ENCODE measurements at regions not wholly inside any gene's neighbourhood (a gene's known extent, or its start where the extent isn't known, plus 50 kb on each side); places are given as distances from the start of the nearest gene placed in this dataset.

DNA sequence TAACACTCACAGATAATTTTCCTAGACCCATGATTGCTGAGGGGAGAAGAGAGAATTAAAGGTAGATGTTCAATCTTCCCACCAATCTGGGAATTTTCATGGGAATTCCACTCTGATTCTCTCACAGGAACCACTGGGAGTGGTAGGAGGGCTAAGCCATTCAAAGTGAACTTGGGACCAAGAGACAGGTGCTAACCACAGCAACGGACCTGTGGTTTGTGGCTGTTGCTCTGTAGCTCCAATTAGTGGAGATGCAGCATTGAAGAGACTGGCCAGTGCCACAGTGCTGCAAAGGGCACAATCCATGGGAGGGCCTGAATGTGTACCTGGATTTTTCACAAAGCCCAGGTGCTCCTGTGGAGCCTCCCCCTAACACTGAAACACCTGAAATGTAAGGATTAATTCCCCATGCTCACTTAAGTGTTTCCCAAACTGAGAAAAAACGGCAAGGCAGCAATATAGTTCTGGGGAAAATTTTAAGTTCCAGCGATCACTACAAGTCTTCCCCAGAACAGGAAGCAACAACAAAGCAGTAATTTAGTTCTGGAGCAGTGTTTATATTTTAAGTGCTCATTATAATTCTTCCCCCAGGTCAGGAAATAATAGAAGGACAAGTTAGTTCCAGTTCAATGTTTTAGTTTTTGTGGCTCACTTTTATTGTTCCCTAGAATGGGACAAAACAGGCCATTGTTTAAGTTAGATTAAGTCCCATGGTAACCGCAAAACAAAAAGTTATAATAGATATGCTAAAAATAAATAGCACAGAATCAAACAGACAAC is 1045.8 kb downstream of the CNTNAP5 start:
- no peak for DNase-seq

DNA sequence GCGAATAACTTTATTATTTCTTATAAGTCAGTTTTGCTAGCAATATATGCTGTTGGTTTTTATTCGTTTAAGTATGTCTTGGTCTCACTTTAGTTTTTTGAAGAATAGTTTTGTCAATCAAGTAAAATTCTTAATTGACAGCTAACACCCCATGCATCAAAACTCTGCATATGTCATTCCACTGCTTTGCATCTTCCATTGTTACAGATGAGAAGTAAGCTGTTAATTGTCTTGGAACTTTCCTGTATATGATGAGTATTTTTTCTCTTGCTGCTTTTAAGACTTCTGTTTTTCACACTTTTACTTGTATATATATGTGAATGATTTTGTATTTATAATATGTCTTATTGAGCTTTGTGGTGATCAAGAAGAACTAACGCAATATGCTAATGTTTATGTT is 1048.4 kb downstream of the CNTNAP5 start:
- no peak for DNase-seq

DNA sequence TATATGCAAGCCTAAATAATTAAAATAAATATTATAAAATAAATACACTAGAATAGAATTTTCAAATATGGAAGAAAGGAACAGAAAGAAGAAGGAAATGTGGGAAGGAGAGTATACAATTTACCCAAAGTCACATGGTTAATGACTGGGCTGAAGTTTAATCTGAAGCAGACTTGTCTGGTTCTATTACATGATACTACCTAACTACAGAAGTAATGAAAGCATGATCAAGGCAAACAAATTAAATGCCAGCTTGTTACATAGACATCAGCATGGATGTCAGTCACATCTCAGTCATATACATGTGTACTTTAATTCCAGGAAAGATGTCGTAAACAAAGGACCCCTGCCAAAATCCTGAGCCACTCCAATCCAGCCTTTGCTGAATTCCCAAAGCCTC is 1060.8 kb downstream of the CNTNAP5 start:
- DNase-seq, result no peak

DNA sequence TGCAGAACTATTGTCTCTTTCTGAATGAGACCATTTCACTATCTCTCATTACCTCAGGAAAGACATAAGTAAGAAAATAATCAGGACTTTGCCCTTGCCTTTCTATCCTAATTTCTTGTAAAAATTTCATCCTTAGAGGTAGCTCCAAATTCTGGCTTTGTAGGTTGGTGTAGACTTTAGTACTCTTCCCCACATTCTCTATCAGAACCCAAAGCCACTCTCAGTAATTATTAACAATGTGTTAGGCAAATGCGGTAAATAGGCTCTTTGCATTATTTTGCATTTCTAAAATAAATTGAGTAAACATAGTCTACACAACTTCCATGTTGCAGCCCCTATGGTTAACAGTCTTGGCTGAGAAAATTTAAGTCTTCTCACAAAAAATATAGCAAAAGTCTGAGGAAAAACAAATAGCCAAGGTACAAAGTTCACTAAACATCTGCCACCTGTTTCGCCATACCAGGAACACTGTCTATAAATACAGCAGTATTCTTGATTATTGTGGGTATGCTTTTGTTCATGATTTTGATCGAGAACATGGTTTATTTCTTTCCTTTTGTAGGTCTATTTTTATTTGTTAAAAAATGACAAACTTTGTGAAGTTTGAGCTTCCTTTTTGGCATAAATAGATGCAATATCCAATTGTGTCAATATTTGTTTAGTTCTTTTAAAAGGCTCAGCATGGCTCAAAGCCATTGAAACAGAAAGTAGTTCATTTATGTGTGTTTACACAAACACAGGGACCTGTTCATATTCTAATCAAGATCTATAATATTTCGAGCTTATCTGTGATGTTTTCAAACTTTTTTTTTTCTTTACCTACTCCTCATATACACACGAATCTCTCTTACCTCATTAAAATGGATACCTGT is 1061.5 kb downstream of the CNTNAP5 start:
- DNase-seq, result no peak

DNA sequence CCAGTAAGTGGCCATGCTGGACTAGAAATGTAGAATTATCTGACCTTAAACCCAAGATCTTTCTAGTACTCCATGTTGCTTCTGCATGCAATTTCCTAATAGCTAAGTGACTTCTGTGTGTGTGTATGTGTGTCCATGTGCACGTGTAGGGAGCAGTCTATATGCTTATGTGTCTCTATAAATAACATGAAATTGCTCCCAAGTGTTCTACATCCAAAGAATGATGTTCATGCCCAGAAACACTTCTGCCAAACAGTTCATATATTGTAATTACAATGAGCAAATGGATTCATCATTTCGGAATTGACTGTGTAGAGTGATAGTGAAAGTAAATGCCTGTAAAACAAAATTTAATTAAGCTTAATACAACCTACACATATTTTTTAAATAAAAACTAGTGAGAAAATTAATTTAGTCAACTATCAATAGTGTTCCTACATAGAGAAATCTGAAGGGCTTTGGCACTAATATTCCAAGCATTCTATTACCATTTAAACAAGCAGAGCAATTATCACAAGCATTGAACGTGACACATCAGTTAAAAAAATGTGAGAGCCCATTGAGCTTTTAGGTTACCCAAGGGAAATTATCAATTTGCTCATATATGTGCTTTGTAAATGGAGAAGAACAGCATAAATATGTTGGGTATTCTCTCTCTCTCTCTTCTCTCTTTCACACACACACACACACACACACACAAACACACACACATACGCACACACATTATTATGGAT is 1067.4 kb downstream of the CNTNAP5 start:
- no peak for DNase-seq

DNA sequence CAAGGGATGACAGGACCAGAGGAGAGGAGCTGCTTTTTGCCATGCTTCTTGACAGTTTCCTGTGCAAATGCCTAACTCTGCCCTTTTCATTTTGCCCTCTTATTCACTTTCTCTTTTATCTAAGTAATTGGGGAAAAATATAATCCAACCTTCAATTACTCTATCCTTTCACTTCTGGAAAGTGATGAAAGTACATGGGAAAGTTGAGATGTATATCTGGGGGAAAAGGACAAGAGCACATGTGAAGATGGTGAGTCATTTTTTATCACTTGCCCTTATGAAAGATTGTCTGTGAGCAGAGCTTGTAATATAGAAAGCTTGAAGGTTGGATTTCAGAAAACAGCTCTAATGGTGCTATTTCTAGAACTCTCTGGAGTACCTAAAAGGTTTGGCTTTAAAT is 1070.7 kb downstream of the CNTNAP5 start:
- DNase-seq, result no peak

DNA sequence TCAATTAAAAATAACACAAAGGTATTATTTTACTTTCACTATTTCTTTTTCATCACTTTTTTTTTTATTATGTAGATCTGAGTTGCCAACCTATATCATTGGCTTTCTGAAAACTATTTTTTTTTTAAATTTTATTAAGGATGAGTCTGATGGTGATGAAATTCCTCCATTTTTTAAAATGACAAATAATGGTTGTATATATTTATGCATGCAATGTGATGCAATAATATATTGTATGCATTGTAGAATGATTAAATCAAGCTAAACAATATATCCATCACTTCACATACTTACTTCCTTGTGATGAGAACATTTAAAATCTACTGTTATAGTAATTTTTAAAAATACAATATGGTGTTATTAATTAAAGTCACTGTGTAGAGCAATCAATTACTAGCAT is 1081.6 kb downstream of the CNTNAP5 start:
- no peak for DNase-seq

DNA sequence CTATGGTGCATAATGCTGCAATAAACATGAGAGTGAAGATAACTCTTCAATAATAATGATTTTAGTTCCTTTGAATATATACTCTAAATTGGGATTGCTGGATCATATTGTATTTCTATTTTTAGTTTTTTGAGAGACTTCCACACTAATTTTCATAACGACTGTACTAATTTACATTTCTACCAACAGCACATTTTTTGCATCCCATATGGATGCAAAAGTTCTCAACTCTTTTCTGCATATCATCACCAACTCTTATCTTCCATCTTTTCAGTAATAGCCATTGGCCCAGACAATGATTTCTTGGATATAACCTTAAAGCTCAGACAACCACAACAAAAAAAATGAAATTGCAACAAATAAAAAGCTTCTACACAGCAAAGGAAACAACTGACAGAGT is 1082.4 kb downstream of the CNTNAP5 start:
- no peak for DNase-seq

DNA sequence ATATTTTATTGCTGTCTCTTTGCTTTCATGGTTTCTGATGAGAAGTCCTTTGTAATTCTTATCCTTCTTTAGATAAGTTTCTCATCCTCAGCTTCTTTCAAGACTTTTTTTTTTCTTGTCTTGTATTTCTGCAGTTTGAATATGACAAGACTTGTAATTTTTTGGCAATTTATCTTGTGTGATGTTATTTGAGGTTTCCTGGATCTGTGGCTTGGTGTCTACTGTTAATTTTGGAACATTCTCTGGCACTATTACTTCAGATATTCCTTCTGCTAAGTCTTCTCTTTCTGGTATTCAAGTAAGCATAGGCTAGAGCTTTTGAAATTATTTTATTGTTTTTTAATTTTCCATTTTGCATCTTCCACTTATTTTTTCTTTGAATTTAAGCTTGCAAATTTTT is 1083.2 kb downstream of the CNTNAP5 start:
- no peak for DNase-seq

DNA sequence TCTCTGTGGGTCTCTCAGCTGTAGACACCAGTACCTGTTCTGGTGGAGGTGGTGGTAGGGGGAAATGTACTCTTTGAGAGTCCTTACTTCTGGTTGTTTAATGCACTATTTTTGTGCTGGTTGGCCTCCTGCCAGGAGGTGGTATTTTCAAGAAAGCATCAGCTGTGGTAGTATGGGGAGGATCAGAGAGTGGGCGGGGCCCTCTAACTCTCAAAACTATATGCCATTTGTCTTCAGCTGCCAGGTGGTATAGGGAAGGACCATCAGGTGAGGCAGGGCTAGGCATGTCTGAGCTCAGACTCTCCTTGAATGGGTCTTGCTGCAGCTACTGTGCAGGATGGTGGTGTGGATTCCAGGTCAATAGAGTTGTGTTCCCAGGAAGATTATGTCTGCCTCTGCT is 1100.8 kb downstream of the CNTNAP5 start:
- no peak for DNase-seq

DNA sequence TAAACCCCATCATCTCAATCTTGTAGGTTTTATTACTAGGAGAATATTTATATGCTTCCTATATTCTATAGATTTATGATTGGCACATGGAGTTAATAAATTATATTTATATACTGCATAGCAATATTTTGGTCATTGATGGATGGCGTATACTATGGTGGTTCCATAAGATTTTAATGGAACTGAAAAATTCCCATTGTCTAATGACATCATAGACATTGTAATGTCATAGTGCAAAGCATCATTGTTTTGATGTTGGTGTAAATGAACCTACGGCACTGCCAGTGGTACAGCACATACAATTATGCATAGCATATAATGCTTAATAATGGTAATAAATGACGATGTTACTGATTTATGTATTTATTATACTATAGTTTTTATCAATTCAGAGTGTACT is 1135.9 kb downstream of the CNTNAP5 start:
- no peak for DNase-seq

DNA sequence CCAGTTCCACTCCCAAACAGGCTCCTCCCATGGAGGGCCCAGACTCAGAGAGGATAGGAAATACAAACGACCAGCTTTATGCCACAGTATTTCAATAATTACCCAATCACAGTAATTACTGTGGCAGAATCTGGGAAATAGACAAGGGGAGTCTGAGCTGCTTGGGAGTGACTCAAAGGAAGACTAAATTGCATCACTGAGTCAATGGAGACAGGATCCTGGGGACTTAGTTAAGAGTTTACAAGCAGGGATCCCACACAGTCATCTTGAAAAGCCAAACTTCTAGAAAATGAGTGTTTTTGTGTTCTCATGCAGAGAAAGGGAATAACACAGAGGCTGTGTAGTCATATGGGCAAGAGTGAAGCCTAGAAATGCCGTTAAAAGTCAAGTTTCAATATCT is 1142.1 kb downstream of the CNTNAP5 start:
- peak; percentile 34 for DNase-seq

DNA sequence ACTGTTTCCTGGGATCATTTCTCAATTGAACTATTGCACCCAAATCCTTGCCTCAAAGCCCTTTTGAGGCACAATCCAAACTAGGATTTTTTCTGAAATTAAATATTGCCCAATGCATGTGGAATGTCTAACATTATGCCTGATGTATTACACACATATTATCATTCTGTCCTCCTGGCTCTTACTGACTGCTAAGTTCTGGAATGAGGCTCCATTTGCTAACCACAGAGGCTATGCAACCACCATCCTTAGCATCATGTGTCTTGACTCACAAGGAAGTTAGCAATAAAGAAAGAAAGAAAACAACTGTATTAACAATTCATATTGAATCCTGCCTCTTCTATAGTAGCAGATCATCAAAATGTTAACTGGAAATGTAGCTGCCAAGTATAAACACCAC is 1142.7 kb downstream of the CNTNAP5 start:
- DNase-seq, result peak; percentile 84

DNA sequence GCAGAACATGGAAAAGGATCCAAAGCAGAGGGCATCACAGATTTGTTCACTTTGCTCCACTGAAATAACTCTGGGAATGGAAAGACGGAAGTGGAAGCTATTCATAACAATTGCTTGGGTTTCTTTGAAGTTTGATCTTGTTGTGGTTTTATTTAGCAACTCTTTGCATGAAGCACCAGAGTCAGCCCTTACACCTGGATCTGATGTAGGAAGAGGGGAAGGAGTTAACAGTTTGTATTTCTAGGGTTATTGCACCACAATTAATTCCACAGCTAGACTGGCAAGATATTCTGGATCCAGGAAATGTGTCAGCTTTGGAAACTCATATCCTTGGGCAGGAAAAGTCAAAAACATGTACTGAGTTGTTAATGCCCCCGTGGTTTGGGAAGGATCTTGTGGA is 1143.4 kb downstream of the CNTNAP5 start:
- DNase-seq, result peak; percentile 1

DNA sequence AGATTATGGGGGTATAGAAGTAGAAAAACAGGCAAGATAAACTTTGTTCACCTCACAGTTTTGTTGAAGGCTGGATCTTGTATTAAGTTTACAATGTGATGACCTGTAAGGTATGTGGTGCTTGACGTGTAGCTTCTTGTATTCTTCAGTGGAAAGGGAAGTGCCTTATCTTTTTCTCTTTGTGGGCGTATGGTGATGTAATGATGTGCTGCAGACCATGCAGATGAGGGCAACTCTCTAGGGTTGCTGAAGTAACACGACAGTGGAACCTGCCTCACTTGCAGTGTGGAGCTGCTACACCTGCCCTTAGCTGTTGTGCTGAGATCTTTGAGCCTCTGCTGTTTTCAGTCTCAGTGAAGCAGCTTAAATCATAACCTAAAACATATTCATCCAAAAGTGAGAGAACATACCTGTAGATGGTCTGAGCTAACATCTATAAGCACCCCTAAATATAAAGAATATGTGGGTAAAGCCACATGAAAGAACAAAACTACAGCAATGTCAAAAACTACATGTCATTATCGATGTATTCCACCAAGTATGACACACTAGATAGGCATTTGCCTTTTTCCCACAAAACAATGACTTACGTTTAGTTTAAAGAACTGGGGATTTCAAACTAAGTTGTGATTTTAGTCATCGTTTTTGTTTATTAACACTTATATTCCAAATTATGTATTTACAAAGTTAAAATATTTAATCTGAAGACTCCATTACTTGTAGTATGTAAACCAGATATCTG is 1144.1 kb downstream of the CNTNAP5 start:
- peak; percentile 23 for DNase-seq

DNA sequence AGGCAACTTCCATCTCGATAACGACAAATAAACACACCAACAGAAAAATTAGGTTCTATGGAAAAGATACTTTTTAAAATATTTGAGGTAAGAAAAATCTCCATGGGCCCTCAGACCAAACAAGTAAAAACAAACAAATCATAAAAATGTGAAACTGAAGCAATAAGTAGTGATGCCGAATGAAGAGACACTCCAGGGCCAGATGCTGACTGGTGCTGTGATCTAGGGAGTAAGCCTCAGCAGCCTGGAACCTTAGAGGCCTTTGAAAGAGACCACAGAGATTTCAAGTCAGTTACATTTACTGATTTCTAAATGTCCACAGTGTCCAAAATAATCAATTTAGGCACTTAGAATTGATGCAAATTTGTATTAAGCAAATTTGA is 1144.7 kb downstream of the CNTNAP5 start:
- DNase-seq, result no peak

DNA sequence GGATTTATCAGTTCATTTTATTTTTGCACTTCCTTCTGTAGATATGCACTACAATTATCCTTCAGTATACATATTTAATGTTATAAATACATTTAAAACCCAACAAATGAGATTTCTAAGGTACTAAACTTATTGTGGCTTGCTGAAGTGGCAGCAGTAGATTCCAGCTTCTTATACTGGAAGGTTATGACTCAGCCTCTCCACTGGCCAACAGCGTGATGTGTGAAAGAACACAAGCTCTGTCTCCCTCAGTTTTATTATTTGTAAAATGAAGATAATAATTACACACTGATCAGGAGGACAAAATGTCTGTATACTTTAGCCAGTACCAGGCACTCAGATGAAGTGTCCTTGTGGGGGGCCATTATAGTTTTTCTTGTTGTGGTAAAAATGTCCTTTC is 1147.1 kb downstream of the CNTNAP5 start:
- DNase-seq, result no peak

DNA sequence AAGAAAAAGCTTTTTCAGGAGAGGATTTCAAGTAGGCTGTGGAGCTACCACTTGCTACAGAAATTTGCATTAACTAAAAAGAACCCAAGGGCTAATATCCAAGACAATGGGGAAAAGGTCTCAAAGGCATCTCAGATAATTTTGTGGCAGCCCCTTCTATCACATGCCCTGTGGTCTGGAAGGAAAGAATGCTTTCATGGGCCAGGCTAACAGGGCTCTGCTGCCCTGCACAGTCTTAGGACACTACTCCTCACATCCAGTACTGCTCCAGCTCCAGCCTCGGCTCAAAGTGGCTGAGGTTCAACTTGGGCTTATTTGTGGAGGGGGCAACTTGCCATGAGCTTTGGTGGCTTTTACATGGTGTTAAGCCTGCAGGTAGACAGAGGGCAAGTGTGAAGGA is 1150.3 kb downstream of the CNTNAP5 start:
- DNase-seq, result no peak

DNA sequence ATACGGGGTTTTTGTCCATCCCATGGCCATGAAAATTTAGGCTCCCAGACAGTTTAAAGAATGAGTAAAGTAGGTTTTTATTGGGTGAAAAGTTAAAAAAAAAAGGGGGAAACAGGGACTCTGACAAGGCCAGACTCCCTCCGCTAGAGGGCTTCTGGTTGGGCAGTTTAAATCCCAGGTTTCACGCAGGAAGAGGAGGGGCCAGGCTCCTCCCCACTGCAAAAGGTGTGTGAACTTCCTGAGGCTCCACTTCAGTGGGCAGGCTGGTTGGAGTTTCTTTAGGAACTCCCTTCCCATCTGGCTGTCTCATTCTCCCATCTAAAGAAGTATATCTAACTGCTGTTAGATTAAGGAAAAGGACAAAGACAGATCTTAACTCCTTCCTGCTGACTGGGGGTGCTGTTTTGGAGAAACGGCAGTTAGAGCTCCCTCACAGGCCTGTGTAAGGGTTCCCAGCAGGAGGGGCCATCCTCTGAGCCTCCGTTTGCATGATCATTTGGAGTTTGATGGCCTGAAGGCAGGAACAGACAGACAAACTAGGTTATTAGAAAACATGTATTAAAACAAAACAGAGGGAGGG is 1160.7 kb downstream of the CNTNAP5 start:
- no peak for DNase-seq

DNA sequence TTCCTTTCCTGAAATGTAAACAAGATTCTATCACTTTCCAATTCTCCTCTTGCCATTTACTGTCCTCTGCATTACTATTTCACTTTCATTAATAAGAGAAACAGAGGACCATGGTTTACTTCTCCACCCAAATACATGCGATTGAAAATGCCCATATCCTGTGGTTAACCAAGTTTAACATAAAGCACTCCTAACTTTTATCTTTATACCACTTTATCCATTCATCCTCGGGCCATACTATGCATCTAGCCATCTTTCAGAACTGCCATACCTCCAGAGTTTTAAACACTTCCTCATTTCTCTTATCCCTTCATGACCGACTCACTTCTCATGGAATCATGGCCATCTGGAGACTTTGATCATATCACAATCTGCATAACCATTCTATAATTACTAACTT is 1182.3 kb downstream of the CNTNAP5 start:
- DNase-seq, result no peak

DNA sequence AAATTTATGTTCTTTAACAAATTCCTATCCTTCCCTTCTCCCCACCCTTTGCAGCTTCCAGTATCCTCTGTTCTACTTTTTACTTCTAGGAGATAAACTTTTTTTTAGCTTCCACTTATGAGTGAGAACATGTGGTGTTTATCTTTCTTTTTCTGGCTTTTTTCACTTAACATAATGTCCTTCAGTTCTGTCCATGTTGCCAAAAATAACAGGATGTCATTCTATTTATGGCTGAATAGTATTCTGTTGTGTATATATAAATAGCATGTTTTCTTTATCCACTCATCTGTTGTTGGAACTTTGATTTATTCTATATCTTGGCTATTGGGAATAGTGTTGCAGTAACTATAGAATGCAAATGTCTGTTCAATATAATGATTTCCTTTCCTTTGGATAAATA is 1191.2 kb downstream of the CNTNAP5 start:
- DNase-seq, result no peak

DNA sequence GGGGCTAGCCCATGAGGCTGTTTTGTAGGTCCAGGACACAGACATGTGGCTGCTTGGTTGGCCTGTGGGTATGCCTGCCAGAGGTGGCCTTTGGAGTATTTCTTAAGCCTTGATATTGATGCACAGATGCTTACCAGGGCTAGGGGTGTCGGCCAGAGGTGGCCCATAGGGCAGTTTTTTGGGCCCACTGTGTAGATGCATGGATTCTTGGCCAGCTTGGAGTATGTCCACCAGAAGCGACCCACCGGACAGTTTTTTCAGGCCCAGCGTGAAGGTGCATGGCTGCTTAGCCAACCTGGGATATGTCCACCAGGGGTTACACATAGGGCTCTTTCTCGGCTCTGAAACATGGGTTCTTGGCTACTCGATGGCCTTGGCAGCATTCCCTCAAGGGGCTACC is 1199.1 kb downstream of the CNTNAP5 start:
- DNase-seq, result no peak
